HG02678 (cell line): ENCODE measurements at regions not wholly inside any gene's neighbourhood (a gene's known extent, or its start where the extent isn't known, plus 50 kb on each side); places are given as distances from the start of the nearest gene placed in this dataset.
"Not testable (repeated sequence)": the region's sequence is repeated elsewhere in the genome, so short reads cannot be mapped to it uniquely, and the experiment has no call there.

ENCODE experiments used
- ATAC-seq: cut with Tn5 transposase; IDR thresholded peaks from one replicate; pipeline ENCODE4 v1.9.1; 2021; ENCODE audit warnings: mild to moderate bottlenecking, moderate library complexity; ENCODE audit not compliant: unreplicated experiment

DNA sequence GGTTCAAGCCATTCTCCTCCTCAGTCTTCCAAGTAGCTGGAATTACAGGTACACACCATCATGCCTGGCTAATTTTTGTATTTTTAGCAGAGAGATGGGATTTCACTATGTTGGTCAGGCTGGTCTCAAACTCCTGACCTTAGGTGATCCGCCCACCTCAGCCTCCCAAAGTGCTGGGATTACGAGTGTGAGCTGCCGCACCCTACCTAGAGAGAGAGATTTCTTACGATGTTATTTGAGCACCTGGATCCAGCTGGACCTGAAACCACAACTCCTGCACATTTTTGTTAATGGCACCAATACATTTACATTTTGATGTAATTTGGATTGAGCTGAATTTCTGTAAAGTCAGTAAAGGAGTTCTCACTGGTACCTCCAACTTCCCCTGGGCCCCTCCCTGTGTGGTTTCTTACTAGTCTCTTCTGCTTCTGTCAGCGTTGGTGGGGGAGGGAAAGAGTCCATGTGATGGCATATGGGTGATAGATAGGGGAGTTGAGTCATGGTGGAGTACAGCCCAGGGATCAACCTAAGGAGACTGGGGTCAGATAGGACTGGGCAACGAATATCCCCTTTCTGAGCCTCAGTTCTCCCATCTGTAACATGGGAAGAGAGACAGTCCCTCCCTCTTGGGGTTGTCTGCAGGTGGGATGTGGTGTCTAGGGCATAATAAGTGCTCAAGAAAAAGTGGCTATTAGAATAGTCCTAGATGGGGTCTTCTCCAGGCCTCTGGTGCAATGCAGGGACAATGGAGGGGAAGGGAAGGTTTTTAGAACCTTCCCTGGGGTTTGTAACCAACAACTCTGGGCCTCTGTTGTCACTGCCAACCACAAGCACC lies 83.3 kb upstream of the MED13L start:
- no peak for ATAC-seq

DNA sequence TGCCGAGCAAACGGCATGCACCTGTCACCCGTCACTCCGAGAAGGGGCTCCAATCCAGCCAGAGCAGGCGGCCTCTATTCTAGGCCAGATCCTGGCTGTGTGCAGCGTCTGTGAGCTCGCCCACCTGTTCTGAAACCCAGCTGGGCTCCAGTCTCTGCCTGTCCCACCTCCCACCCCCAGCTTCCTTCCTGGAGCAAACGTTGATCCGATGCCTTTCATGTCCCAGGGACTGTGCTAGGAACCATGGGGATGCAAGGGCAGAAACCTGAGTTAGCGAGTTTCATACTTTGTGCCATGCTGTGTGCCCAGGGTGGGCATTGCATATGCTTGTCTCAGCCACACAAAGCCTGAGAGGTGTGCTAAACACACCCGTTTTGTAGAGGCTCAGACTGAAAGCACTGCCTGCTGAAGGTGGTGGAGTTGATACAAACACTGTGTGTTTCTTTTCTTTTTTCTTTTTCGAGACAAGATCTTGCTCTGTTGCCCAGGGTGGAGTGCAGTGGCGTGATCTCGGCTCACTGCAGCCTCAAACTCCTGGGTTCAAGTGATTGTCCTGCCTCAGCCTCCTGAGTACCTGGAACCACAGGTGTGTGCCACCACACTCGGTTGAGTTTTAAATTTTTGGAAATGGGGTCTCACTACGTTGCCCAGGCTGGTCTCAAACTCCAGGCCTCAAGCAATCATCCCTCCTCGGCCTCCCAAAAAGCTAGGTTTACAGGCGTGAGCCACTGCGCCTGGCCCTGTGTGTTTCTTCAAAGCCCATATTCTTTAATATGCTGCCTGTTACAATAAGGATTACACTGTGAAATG lies 84.1 kb upstream of the MED13L start:
- ATAC-seq: no peak

DNA sequence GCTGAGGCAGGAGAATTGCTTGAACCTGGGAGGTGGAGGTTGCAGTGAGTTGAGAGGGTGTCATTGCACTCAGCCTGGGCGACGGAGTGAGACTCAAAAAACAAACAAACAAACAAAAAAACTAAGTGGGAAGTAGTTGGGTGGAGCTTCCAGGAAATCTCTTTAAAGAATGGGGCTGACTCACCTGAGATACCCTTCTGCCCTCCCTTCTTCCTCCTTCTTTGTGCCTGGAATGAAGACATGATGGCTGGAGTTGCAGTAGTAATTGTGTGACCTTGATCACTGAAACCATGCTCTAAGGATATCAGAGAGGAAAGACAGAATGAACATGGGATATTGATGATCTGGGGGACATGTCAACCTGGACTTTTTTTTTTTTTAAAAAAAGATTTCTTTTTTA lies 87.6 kb upstream of the MED13L start:
- ATAC-seq: no peak

DNA sequence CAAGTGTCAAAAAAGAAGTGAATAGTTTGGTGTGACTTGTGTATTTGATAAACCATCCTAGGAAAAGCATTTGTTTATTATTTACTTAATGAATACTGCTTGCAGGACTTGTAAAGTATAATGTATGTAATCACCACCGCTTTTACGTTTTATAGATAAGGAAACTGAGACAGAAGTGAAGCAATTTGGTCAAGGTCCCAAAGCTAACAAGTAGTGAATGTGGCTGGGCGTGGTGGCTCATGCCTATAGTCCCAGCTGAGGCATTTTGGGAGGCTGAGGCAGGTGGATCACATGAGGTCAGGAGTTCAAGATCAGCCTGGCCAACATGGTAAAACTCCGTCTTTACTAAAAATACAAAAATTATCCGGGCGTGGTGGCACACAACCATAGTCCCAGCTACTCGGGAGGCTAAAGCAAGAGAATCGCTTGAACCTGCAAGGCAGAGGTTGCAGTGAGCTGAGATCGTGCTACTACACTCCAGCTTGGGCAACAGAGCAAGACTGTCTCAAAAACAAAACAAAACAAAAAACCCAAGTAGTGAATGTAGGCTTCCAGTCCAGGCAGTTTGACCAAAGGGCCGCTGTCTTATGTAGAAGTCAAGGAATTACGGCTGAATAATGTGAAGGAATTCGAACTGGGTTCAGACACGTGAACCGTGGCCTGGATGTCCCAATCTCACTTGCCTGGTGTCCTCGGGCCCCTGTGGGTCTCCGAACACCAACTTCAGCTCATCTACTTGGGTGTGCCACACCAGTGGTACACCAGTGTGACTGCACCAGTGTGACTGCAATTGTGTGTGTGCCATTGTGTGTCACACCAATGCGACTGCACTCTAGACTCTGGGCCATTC lies 88.3 kb upstream of the MED13L start:
- no peak for ATAC-seq

- no peak for ATAC-seq
These were observed 88.9 kb upstream of the MED13L start for GRCh38 chr12:116366456-116366776.

GRCh38 chr12:116366824-116367223 lies 89.3 kb upstream of the MED13L start:
- ATAC-seq: no peak

GRCh38 chr12:116368196-116369194 lies 91.0 kb upstream of the MED13L start:
- no peak for ATAC-seq

- no peak for ATAC-seq
These were observed 92.5 kb upstream of the MED13L start for GRCh38 chr12:116370004-116370404.

- no peak for ATAC-seq
These were observed 93.5 kb upstream of the MED13L start for GRCh38 chr12:116370886-116371580.

DNA sequence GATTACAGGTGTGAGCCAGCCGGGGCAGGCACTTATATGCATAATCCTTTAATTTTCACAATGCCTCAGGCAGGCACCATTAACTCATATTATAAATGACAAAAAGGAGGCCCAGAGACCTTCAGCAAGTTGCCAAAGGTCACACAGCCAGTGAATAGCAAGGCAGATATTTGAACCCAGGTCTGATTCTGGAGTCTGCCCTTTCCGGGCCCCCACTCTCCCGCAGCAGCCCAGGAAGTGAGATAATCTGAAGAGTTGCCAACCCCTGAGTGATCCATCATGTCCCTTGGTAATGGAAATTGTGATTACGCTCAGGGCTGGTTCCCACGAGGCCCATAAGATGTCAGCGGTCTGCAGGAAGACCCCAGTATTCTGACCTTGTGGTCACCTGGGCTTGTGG lies 95.3 kb upstream of the MED13L start:
- no peak for ATAC-seq

DNA sequence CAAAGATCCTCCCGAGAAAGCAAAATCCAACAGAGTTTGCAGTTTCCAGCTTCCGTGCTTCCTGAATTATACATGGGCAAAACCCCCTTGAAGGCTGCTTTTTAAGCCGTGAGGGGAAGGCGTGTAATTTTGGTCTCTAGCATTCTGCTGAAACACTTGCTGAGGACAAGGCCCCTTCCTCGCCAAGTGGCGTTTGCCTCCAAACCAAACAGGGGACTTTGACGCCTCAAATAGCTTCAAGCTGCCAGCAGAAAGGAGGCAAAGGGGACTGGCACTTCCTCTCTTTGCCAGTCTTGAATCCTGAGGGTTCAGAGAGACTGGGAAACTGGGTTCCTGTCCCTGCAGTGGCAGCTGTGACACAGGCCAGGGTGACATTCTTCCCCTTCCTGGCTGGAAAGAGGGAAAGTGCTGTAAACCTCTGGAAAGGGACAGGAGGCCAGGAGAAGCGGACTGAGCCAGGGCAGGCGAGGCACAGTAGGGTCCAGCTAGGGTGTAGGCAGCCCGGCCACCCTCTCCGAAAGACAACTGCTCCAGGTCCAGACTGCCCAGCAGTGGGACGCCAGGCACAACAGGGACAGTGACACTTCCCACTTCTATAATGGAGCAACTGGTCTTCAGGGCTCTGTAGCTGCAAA lies 96.2 kb upstream of the MED13L start:
- no peak for ATAC-seq

GRCh38 chr12:116374207-116374606 lies 96.7 kb upstream of the MED13L start:
- ATAC-seq: no peak

- no peak for ATAC-seq
These were observed 97.9 kb upstream of the MED13L start for GRCh38 chr12:116375278-116375842.

GRCh38 chr12:116376354-116377193 lies 99.1 kb upstream of the MED13L start:
- no peak for ATAC-seq

- ATAC-seq: not testable (repeated sequence)
These were observed 99.7 kb upstream of the MED13L start for GRCh38 chr12:116377194-116377571.

DNA sequence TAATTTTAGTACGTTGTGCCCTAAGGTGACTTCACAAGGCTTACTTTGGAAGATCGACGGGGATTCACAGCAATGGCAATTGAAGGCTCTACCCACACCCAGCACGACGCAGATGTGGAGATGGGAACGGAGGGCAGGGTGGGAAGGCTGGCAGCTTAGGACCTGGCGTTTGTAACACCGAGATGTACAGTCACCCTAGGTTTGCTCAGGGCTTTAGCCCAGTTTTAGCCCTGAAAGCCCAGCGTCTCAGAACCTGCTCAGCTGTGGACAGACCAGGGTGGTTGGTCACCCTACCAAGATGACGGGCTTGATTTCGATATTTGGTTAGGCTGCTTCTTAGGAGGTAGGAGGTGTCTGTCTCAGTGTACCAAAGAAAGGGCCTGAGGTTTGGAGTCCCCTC lies 100.5 kb upstream of the MED13L start:
- no peak for ATAC-seq

DNA sequence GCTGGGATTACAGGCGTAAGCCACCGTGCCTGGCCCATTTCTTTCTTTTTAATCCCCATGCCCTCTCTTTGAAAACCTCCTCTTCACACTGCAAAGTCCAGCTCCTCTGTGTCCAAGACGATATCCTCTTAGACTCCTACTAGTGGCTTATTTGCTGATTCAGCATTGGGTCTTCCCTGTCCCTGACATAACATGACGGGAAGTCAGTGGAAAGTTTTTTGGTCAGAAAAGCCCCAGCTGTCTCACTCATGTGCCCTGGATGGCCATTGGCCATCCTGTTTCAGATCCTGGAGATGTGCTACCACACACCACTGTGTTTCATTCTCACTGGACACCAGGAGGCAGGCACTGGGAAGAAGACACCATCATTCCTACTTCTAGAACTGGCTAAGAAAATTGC lies 102.6 kb upstream of the MED13L start:
- no peak for ATAC-seq

- not testable (repeated sequence) for ATAC-seq
These were observed 103.2 kb upstream of the MED13L start for GRCh38 chr12:116380740-116381139.
